ENCODE measurements at regions not wholly inside any gene's neighbourhood (a gene's known extent, or its start where the extent isn't known, plus 50 kb on each side); places are given as distances from the start of the nearest gene placed in this dataset.

- ATAC-seq: no peak
- intact Hi-C loops (cut with micrococcal nuclease): no loop called here
- no peak for DNase-seq
These were observed 299.3 kb downstream of the NXPE2 start for GRCh38 chr11:114977651-114978050.

- no peak for ATAC-seq
- DNase-seq: no peak
- intact Hi-C loops (cut with micrococcal nuclease): no loop called here
These were observed 303.8 kb downstream of the NXPE2 start for GRCh38 chr11:114982141-114982540.

DNA sequence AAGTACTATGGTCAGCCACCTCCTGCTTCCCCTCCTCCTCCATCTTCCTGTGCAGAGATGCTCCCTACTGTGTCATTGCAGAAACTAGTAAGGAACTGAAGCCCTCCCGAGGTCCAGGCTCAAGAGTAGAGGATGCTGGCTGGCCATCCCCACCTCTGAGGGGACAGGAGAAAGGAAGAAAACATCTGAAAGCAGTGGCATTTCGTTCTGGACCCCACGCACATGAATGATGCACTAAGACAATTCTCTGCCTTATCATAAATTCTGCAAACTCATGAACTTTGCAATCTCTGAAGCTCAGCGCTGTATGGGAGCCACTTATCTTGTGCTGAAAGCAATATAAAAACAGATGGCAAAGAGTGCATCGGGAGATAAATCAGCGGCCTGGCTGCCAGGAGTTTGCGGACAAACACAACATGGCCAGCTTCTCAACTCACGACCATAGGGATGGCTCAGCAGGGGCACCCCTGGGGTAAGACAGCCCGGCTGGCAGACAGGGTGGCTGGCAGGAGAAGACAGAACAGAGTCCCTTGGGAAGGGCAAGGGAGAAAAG is 306.4 kb downstream of the NXPE2 start:
- ATAC-seq (no peak), DNase-seq (no peak)
- intact Hi-C loops (cut with micrococcal nuclease): no loop called here

DNA sequence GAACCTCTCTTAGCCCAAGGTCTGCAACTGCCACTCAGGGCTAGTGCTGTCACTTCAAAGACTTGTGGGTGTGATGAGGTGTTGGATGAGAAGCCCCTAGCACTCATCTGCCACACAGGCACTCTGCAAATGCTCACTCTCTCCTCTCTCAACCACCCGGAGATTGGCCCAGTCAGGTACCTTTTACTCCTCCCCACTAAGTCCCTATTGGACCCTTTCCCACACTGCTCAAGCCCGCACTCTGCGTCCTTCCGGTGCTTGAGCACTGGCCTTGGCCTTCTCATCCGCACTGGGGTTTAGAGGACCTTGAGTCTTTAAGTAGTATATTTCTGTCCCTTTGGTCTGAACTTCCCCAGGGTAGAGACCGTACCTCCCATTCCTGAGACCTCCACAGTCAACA is 308.0 kb downstream of the NXPE2 start:
- no peak for DNase-seq
- no peak for ATAC-seq
- intact Hi-C loops (cut with micrococcal nuclease): no loop called here

GRCh38 chr11:114987186-114987760 is 308.9 kb downstream of the NXPE2 start:
- ATAC-seq (no peak), DNase-seq (no peak)
- intact Hi-C loops (cut with micrococcal nuclease): no loop called here

DNA sequence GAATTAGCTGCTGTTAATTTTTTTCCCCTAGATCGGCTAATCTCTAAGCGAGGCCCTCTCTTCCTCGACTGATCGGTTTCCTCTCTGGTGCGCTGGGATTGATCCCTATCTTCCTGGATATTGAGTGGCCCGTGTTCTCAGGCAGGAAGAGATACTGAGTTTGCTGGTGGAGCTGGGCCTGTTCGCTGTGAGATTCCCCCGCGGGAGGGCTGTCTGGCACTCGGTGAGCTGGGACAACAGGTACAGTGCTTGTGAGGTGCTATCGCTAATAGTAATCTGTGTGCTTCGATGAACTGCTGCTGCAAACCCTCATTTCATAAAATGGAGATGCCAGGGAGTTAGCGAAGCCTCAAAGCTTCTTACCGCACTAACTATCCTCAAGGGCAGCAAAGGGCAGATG is 310.3 kb downstream of the NXPE2 start:
- intact Hi-C loops (cut with micrococcal nuclease): no loop called here
- ATAC-seq: no peak
- no peak for DNase-seq

DNA sequence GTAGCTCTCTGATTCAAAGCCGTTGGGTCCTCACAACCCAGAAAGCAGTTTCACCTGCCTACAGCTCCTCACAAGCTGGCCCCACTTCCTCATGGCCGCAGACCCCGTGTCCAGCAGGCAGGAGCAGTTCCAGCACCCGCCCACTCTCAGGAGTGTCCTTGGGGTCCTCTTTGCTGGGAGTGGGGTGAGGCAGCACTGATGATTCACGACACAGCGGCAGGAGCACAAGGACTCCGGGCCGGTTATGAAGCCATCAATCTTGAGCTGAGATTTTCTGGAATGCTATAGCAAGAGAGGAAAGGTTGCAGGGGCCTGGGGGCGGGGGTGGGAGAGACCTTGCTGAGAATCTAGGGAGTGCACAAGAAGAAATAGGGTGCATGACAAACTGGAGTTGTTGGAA is 311.2 kb downstream of the NXPE2 start:
- ATAC-seq (no peak), DNase-seq (no peak)

GRCh38 chr11:115005663-115006062 is 327.3 kb downstream of the NXPE2 start:
- intact Hi-C loops (cut with micrococcal nuclease): no loop called here
- DNase-seq (no peak), ATAC-seq (no peak)

More for the DNA sequence above, 311.2 kb downstream of the NXPE2 start:
- intact Hi-C loops (cut with micrococcal nuclease): no loop called here

GRCh38 chr11:115007851-115008250 is 329.5 kb downstream of the NXPE2 start:
- ATAC-seq (no peak), DNase-seq (no peak)
- intact Hi-C loops (cut with micrococcal nuclease): no loop called here

GRCh38 chr11:115008799-115009198 is 330.5 kb downstream of the NXPE2 start:
- intact Hi-C loops (cut with micrococcal nuclease): no loop called here
- no peak for ATAC-seq
- no peak for DNase-seq

DNA sequence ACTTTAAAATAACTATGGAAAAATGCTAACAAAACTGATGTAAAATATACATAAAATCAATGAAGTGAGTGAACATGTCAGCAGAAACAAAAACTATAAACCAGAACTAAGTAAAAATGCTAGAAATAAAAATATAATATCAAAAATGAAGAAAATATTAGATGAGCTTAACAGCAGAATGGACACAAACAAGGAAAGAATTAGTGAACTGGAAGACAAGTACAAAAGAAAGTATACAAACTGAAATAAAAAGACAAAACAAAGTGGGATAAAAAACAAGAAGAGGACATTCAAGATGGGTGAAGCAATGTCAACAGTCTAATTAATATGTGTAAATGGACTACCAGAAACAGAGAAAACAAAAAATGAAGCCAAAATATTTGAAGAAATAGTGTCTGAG is 339.2 kb downstream of the NXPE2 start:
- DNase-seq (no peak), ATAC-seq (no peak)
- intact Hi-C loops (cut with micrococcal nuclease): no loop called here

GRCh38 chr11:115030166-115030565 is 351.8 kb downstream of the NXPE2 start:
- intact Hi-C loops (cut with micrococcal nuclease): no loop called here
- no peak for DNase-seq
- no peak for ATAC-seq

DNA sequence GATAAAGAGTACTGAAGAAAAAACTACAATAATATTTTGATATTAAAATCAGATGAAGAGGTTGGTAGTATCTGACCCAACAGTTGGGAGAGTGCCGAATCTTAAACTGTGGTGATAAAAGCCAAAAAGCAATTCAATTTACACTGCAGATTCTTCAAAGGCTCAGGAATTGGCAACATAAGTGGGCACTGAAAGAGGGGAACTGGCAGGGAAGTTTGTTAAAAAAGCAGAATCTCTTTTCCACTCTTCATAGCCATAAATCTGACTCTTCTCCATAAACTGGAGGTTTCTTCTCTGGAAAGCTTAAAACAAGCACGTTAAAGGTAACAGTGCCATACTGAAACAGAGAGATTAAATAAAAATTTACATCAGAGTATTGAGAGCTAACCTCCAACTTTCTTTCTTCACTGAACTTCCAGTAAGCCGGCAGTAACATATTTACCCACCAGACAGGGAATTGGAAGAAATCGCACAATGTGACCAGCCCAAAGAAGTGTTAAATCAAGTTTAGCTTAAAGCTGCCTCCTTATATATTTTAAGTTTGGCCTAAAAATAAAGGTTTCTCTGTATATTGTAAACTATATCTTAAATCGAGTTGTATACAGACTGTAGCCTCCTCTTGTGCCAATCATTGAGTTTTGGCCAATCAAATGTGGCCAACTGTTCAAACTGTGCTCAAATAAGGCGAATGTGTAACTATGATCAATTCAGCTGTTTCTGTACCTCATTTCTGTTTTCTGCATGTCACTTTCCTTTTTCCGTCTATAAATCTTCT is 358.3 kb downstream of the NXPE2 start:
- intact Hi-C loops (cut with micrococcal nuclease): no loop called here
- no peak for DNase-seq
- ATAC-seq: no peak

GRCh38 chr11:115042002-115042401 is 363.7 kb downstream of the NXPE2 start:
- peak; percentile 91 for ATAC-seq
- peak; percentile 63 for DNase-seq
- intact Hi-C loops (cut with micrococcal nuclease): no loop called here

DNA sequence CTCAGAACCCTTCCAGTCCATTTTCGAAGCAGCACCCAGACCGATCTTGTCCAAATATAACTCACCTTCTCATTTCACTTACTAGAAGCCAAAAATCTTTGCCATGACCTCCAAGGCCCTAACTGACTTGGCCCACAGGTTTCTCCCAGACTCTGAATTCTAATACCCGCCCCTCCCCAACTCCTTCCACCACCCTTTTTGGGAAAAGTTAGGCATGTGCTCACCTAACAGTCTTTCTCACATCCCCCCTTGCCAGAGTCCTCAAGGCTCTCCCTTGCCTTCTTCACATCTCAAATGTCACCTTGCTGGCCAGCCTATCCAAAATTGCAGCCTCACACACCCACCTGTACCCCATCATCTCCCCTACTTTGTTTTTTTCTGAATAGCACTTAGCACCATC is 369.3 kb downstream of the NXPE2 start:
- DNase-seq: no peak
- ATAC-seq: no peak
- intact Hi-C loops (cut with micrococcal nuclease): no loop called here

- DNase-seq: no peak
- intact Hi-C loops (cut with micrococcal nuclease): no loop called here
- ATAC-seq: no peak
These were observed 371.5 kb downstream of the NXPE2 start for GRCh38 chr11:115049796-115050195.

- intact Hi-C loops (cut with micrococcal nuclease): no loop called here
- ATAC-seq (no peak), DNase-seq (no peak)
These were observed 372.4 kb downstream of the NXPE2 start for GRCh38 chr11:115050756-115051155.

DNA sequence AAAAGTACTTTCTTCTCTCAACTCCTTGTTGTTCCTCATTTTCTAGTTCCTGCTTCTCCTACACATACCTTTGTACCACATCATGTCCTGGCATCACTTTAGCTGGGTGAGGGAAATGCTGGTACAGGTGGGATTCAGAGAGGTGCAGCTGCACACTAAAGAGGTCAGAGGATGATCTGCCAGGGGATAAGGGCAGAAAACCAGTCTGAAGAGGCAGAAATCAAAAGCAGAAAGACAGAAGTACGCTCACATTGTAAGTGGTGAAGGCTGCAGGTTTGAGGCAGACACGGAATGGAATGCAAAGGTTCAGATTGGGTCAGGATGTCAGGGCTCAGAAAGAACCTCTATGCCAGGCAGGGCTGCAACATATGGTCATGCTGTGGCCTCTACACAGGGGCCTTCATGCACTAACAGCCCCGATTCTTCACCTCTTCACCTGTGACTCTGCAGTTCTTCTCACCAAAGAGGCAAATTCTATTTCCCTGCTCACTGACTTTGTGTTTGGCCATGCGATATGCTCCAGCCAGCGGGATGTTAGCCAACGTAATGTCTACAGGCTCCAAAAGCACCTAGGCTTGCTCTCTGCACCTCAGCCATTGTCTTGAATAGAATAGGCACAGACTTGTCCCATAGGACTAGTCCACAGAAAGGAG is 373.7 kb downstream of the NXPE2 start:
- DNase-seq: no peak
- intact Hi-C loops (cut with micrococcal nuclease): no loop called here
- ATAC-seq: no peak

GRCh38 chr11:115052601-115053000 is 374.3 kb downstream of the NXPE2 start:
- intact Hi-C loops (cut with micrococcal nuclease): no loop called here
- ATAC-seq (no peak), DNase-seq (no peak)
